SK-N-SH treated with all-trans-retinoic acid at 6 μM for 48 hours (cell line): ENCODE measurements at regions not wholly inside any gene's neighbourhood (a gene's known extent, or its start where the extent isn't known, plus 50 kb on each side); places are given as distances from the start of the nearest gene placed in this dataset.

Source experiments
- ARNTL ChIP-seq: fragments of 450-650 bp; formaldehyde crosslinking; IDR thresholded peaks from 2 replicates; pipeline ENCODE4 v1.5.0; 2020; ENCODE audit warnings: low read depth, mild to moderate bottlenecking, moderate library complexity, borderline replicate concordance
- PATZ1 ChIP-seq: fragments of 250-450 bp; sonication (Bioruptor Pico); IDR thresholded peaks from 2 replicates; pipeline ENCODE4 v1.8.0; 2020; ENCODE audit warnings: mild to moderate bottlenecking, moderate library complexity, borderline replicate concordance
- RARB ChIP-seq: fragments of 250-450 bp; sonication (Bioruptor Pico); IDR thresholded peaks from 2 replicates; pipeline ENCODE4 v1.8.0; 2021; ENCODE audit warnings: mild to moderate bottlenecking, moderate library complexity
- TOX ChIP-seq: fragments of 250-450 bp; sonication (Bioruptor Pico); IDR thresholded peaks from 2 replicates; pipeline ENCODE4 v1.8.0; 2021; ENCODE audit warnings: mild to moderate bottlenecking, moderate library complexity, borderline replicate concordance
- ZC3H10 ChIP-seq: fragments of 250-450 bp; sonication (Bioruptor Pico); IDR thresholded peaks from 2 replicates; pipeline ENCODE4 v1.5.1; 2021; ENCODE audit warnings: mild to moderate bottlenecking, moderate library complexity
- ZFP30 ChIP-seq: fragments of 450-650 bp; formaldehyde crosslinking; IDR thresholded peaks from 2 replicates; pipeline ENCODE4 v1.5.0; 2022; ENCODE audit warnings: mild to moderate bottlenecking, moderate library complexity
- TF ChIP-seq, protein P1 (sequence below): fragments of 250-450 bp; sonication (Bioruptor Pico); IDR thresholded peaks from 2 replicates; pipeline ENCODE4 v1.5.0; 2020; ENCODE audit warnings: mild to moderate bottlenecking, moderate library complexity

DNA sequence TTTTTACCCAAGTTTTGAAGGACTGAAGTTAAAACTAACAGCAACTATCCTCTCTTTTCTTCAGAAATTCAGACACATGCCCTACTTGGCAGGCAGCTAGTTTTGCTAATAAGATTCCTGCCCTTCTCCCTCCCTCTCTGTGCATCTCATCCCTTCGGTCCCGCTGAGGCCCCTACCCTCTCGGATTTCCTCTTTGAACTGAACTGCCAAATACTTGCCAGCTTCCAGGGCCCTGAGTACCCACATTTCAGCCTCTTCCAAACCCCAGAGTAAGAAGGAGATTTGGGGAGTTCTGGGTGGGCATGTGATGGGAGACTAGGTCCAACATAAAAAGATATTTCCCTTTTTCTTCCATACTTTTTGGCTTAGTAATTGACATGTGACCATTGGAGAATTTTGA is 116.5 kb upstream of the JUN start:
- no peak for TF ChIP-seq TOX (CRISPR knock-in tag)
- no peak for TF ChIP-seq RARB (CRISPR knock-in tag)
- no peak for TF ChIP-seq PATZ1 (CRISPR knock-in tag)
- TF ChIP-seq ARNTL = no peak
- TF ChIP-seq ZFP30 (CRISPR knock-in tag) = no peak
- TF ChIP-seq ZC3H10 (CRISPR knock-in tag) = no peak
- TF ChIP-seq, protein P1, sequence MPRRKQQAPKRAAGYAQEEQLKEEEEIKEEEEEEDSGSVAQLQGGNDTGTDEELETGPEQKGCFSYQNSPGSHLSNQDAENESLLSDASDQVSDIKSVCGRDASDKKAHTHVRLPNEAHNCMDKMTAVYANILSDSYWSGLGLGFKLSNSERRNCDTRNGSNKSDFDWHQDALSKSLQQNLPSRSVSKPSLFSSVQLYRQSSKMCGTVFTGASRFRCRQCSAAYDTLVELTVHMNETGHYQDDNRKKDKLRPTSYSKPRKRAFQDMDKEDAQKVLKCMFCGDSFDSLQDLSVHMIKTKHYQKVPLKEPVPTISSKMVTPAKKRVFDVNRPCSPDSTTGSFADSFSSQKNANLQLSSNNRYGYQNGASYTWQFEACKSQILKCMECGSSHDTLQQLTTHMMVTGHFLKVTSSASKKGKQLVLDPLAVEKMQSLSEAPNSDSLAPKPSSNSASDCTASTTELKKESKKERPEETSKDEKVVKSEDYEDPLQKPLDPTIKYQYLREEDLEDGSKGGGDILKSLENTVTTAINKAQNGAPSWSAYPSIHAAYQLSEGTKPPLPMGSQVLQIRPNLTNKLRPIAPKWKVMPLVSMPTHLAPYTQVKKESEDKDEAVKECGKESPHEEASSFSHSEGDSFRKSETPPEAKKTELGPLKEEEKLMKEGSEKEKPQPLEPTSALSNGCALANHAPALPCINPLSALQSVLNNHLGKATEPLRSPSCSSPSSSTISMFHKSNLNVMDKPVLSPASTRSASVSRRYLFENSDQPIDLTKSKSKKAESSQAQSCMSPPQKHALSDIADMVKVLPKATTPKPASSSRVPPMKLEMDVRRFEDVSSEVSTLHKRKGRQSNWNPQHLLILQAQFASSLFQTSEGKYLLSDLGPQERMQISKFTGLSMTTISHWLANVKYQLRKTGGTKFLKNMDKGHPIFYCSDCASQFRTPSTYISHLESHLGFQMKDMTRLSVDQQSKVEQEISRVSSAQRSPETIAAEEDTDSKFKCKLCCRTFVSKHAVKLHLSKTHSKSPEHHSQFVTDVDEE = no peak
